ENCODE measurements at regions not wholly inside any gene's neighbourhood (a gene's known extent, or its start where the extent isn't known, plus 50 kb on each side); places are given as distances from the start of the nearest gene placed in this dataset.

- Histone ChIP-seq H3K36me3 (no peaks in the 10 kb centered on the region), H3K9me3 (no peaks in the 10 kb centered on the region), H3K4me1 (peaks cover 0 to 39% (median 7%) of the 10 kb centered on the region in 3 donors), H3K4me3 (no peak overlapping the region), H3K27me3 (no peaks in the 10 kb centered on the region), H3K27ac (no peak overlapping the region)
- no peak for TF ChIP-seq CTCF (IDR thresholded peaks at IDR 0.05)
- no peak for TF ChIP-seq POLR2A (IDR thresholded peaks at IDR 0.05)
- intact Hi-C loops (cut with DNase I): no loop called here
- no peak for DNase-seq
- WGBS, 2 donors: 87 to 92% methylated on average over 6 to 7 of the region's 7 CpGs
Measured at GRCh38 chr4:79181190-79181589, 144.7 kb downstream of the NAA11 start.

- H3K4me1 ChIP-seq: peaks cover 0 to 36% (median 7%) of the 10 kb centered on the region in 3 donors
- H3K36me3 ChIP-seq: no peaks in the 10 kb centered on the region
- intact Hi-C loops (cut with DNase I): no loop called here
- H3K9me3 ChIP-seq: no peaks in the 10 kb centered on the region
- H3K27ac ChIP-seq: no peak overlapping the region
- H3K4me3 ChIP-seq: no peak overlapping the region
- TF ChIP-seq POLR2A (IDR thresholded peaks at IDR 0.05) (no peak), CTCF (IDR thresholded peaks at IDR 0.05) (no peak)
- H3K27me3 ChIP-seq: no peaks in the 10 kb centered on the region
- no peak for DNase-seq
Measured at GRCh38 chr4:79178760-79179159, 147.1 kb downstream of the NAA11 start.

GRCh38 chr4:79177388-79177787, 148.5 kb downstream of the NAA11 start:
- Histone ChIP-seq H3K4me1 (peaks cover 0 to 36% (median 7%) of the 10 kb centered on the region in 3 donors), H3K9me3 (no peaks in the 10 kb centered on the region), H3K36me3 (no peaks in the 10 kb centered on the region), H3K27ac (no peak overlapping the region), H3K4me3 (no peak overlapping the region), H3K27me3 (no peaks in the 10 kb centered on the region)
- TF ChIP-seq CTCF (IDR thresholded peaks at IDR 0.05) (no peak), POLR2A (IDR thresholded peaks at IDR 0.05) (no peak)
- intact Hi-C loops (cut with DNase I): no loop called here
- no peak for DNase-seq

GRCh38 chr4:79176351-79176750, 149.5 kb downstream of the NAA11 start:
- Histone ChIP-seq H3K27me3 (no peaks in the 10 kb centered on the region), H3K27ac (no peak overlapping the region), H3K4me1 (peaks cover 0 to 36% (median 7%) of the 10 kb centered on the region in 3 donors), H3K9me3 (no peaks in the 10 kb centered on the region), H3K4me3 (no peak overlapping the region), H3K36me3 (no peaks in the 10 kb centered on the region)
- TF ChIP-seq CTCF (IDR thresholded peaks at IDR 0.05): no peak
- no peak for TF ChIP-seq POLR2A (IDR thresholded peaks at IDR 0.05)
- intact Hi-C loops (cut with DNase I): no loop called here
- WGBS, 2 donors: 56 to 58% methylated on average over 4 of the region's 4 CpGs
- no peak for DNase-seq

- H3K4me1 ChIP-seq: peaks cover 0 to 36% (median 7%) of the 10 kb centered on the region in 3 donors
- no peak overlapping the region for H3K27ac ChIP-seq
- no peaks in the 10 kb centered on the region for H3K9me3 ChIP-seq
- H3K4me3 ChIP-seq: no peak overlapping the region
- H3K27me3 ChIP-seq: no peaks in the 10 kb centered on the region
- intact Hi-C loops (cut with DNase I): no loop called here
- DNase-seq: no peak
- H3K36me3 ChIP-seq: no peaks in the 10 kb centered on the region
- no peak for TF ChIP-seq POLR2A (IDR thresholded peaks at IDR 0.05)
- no peak for TF ChIP-seq CTCF (IDR thresholded peaks at IDR 0.05)
Measured at GRCh38 chr4:79175716-79176115, 150.1 kb downstream of the NAA11 start.

Data from esophagus squamous epithelium (tissue), 5 donors.